Activated CD8-positive, alpha-beta memory T cell treated with anti-CD3 and anti-CD28 coated beads for 48 hours (primary cell): ENCODE measurements at regions not wholly inside any gene's neighbourhood (a gene's known extent, or its start where the extent isn't known, plus 50 kb on each side); places are given as distances from the start of the nearest gene placed in this dataset.

ENCODE experiments used
- DNase-seq, 3 experiments: peaks; one replicate each; pipeline ENCODE4 v3.0.0-alpha.2; 2020; ENCODE audit warnings: low read depth in 2 of 3, low spot score in 2 of 3

- no peak for DNase-seq
Measured at GRCh38 chr5:156232251-156232869, 94.6 kb upstream of the SGCD start.

- DNase-seq, result no peak
Measured at GRCh38 chr5:156237361-156237760, 89.6 kb upstream of the SGCD start.

GRCh38 chr5:156239800-156240199, 87.2 kb upstream of the SGCD start:
- no peak for DNase-seq

- DNase-seq, result no peak
Measured at GRCh38 chr5:156240414-156240813, 86.5 kb upstream of the SGCD start.

GRCh38 chr5:156241266-156241665, 85.7 kb upstream of the SGCD start:
- DNase-seq, result no peak

- DNase-seq, result no peak
Measured at GRCh38 chr5:156245895-156246294, 81.1 kb upstream of the SGCD start.

GRCh38 chr5:156251076-156251475, 75.9 kb upstream of the SGCD start:
- DNase-seq, result no peak

GRCh38 chr5:156253130-156253529, 73.8 kb upstream of the SGCD start:
- DNase-seq, result no peak

GRCh38 chr5:156254196-156254595, 72.8 kb upstream of the SGCD start:
- DNase-seq, result no peak

GRCh38 chr5:156256642-156257041, 70.3 kb upstream of the SGCD start:
- DNase-seq, result no peak

GRCh38 chr5:156258934-156259333, 68.0 kb upstream of the SGCD start:
- DNase-seq, result no peak

GRCh38 chr5:156259618-156260017, 67.3 kb upstream of the SGCD start:
- no peak for DNase-seq

GRCh38 chr5:156261275-156261939, 65.6 kb upstream of the SGCD start:
- no peak for DNase-seq

- no peak for DNase-seq
Measured at GRCh38 chr5:156271569-156271968, 55.4 kb upstream of the SGCD start.

- DNase-seq, result no peak
Measured at GRCh38 chr5:156272139-156272538, 54.8 kb upstream of the SGCD start.

GRCh38 chr5:156273325-156273724, 53.6 kb upstream of the SGCD start:
- no peak for DNase-seq

- DNase-seq, result no peak
Measured at GRCh38 chr5:156274453-156274852, 52.5 kb upstream of the SGCD start.
